SK-N-MC (cell line): ENCODE measurements at regions not wholly inside any gene's neighbourhood (a gene's known extent, or its start where the extent isn't known, plus 50 kb on each side); places are given as distances from the start of the nearest gene placed in this dataset.

Experiments
- EZH2 ChIP-seq: fragments of 200-600 bp; sonication (generic); IDR thresholded peaks from one replicate; pipeline ENCODE4 v1.6.1; 2017; ENCODE audit warnings: antibody characterized with exemption
- POLR2AphosphoS5 ChIP-seq: IDR thresholded peaks from 2 replicates; pipeline ENCODE4 v1.6.1; 2012; ENCODE audit warnings: mild to moderate bottlenecking, low read depth, low read length, borderline replicate concordance

DNA sequence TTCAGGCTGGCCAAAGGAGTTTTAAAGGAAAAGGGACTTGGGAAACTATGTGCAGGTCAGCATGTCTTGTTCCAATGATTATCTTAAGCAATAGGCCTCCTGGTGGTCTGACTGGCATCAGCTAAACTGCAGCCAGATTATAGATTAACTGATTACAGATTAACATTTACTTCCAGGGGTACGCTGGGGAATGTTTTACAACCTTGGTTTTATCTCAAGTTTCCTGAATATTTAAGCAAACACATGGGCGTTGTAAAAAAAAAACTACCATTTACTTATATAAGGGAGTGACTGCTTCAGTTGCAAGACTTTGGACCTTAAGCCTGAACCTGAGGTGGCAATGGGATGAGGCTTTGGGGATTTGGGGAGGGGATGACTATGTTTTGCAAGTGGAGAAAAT lies 600.6 kb upstream of the B3GALT2 start:
- TF ChIP-seq POLR2AphosphoS5 (no peak), EZH2 (no peak)
